Endothelial cell of umbilical vein (primary cell): ENCODE measurements at regions not wholly inside any gene's neighbourhood (a gene's known extent, or its start where the extent isn't known, plus 50 kb on each side); places are given as distances from the start of the nearest gene placed in this dataset.
"Not testable (repeated sequence)": the region's sequence is repeated elsewhere in the genome, so short reads cannot be mapped to it uniquely, and the experiment has no call there.

Source experiments
- BruUV-seq: library from RNA; stranded (reverse); fragments of 400-500 nt; replicated peaks from 2 replicates; lab custom pipeline; 2021; lab: Mats Ljungman, UMichigan
- CTCF ChIA-PET: fragments of 300-600, 350-600 bp; sonication (Branson Sonifier 250); formaldehyde crosslinking; loops from one replicate; lab custom pipeline; 2021; ENCODE audit warnings: antibody characterized with exemption, inconsistent platforms; lab: Charles Lee
- POLR2A ChIA-PET: fragments of 300-600, 350-600 bp; sonication (Branson Sonifier 250); formaldehyde crosslinking; loops from one replicate; lab custom pipeline; 2021; ENCODE audit warnings: antibody characterized with exemption, inconsistent platforms; lab: Charles Lee
- DNase-seq: peaks from one replicate; pipeline ENCODE4 v3.0.0-alpha.2; 2011; ENCODE audit warnings: low read depth, low spot score
- FAIRE-seq: peaks from 2 replicates; lab custom pipeline; 2011; peaks lifted over from hg19 to GRCh38; lab: Jason Lieb, UNC
- H2AFZ ChIP-seq: 2 replicates; pipeline ENCODE4 v1.6.0; 2012; ENCODE audit warnings: low read depth, low read length, control low read depth, inconsistent platforms
- H3K27ac ChIP-seq: 2 replicates; pipeline ENCODE4 v1.5.1; 2011; ENCODE audit warnings: low read depth, mild to moderate bottlenecking, control low read depth, low read length, moderate library complexity; ENCODE audit not compliant: insufficient read depth
- H3K27me3 ChIP-seq, 2 experiments: 2 replicates each; pipeline versions ENCODE4 v1.6.0 to v1.6.1; 2011; ENCODE audit warnings: low read length in 2 of 2, mixed read lengths in 1 of 2; ENCODE audit not compliant: control insufficient read depth in 2 of 2, insufficient read depth in 2 of 2
- H3K36me3 ChIP-seq, 2 experiments: 2 replicates in 1 of 2; 3 replicates in 1 of 2; pipeline ENCODE4 v1.5.1; 2011; ENCODE audit warnings: low read length in 2 of 2, mild to moderate bottlenecking in 1 of 2, moderate library complexity in 1 of 2; ENCODE audit not compliant: control insufficient read depth in 2 of 2, insufficient read depth in 2 of 2; ENCODE audit errors: extremely low read depth in 1 of 2
- H3K4me1 ChIP-seq: 3 replicates; pipeline ENCODE4 v1.5.1; 2011; ENCODE audit warnings: mild to moderate bottlenecking, low read length; ENCODE audit not compliant: control insufficient read depth, insufficient read depth; ENCODE audit errors: extremely low read depth
- H3K4me2 ChIP-seq: 2 replicates; pipeline ENCODE4 v1.6.1; 2011; ENCODE audit warnings: low read length, control low read depth, mixed read lengths; ENCODE audit not compliant: insufficient read depth
- H3K4me3 ChIP-seq, 3 experiments: fragments of 200-600 bp in 1 of 3; sonication (generic), shearing (Covaris generic) in 1 of 3; replicated peaks in 1 of 3; 2 replicates each; pipeline ENCODE4 v1.5.1; 2011 to 2016; ENCODE audit warnings: control low read depth in 3 of 3, low read length in 3 of 3, mild to moderate bottlenecking in 2 of 3, inconsistent platforms in 1 of 3, low read depth in 1 of 3, moderate library complexity in 1 of 3; ENCODE audit not compliant: insufficient read depth in 1 of 3
- H3K79me2 ChIP-seq: 2 replicates; pipeline ENCODE4 v1.6.0; 2012; ENCODE audit warnings: low read length, inconsistent platforms; ENCODE audit not compliant: control insufficient read depth, insufficient read depth
- H3K9ac ChIP-seq: replicated peaks from 2 replicates; pipeline ENCODE3; 2011; ENCODE audit warnings: low read length, control low read depth; ENCODE audit not compliant: insufficient read depth; ENCODE audit errors: extremely low read depth
- H3K9me1 ChIP-seq: replicated peaks from 3 replicates; pipeline ENCODE4 v1.6.0; 2011; ENCODE audit warnings: mild to moderate bottlenecking, low read length; ENCODE audit not compliant: control insufficient read depth, insufficient read depth; ENCODE audit errors: extremely low read depth
- H3K9me3 ChIP-seq: replicated peaks from 2 replicates; pipeline ENCODE4 v1.5.1; 2012; ENCODE audit warnings: low read length, inconsistent platforms; ENCODE audit not compliant: control insufficient read depth, insufficient read depth
- H4K20me1 ChIP-seq: replicated peaks from 2 replicates; pipeline ENCODE3; 2011; ENCODE audit warnings: mild to moderate bottlenecking, low read length; ENCODE audit not compliant: control insufficient read depth, insufficient read depth; ENCODE audit errors: extremely low read depth
- CTCF ChIP-seq, 2 donors: IDR thresholded peaks; 1 replicate in 1 of 2; 2 replicates in 1 of 2; pipeline ENCODE4 v1.5.1; 2011; ENCODE audit warnings: low read length in 2 of 2, mild to moderate bottlenecking in 2 of 2, moderate library complexity in 2 of 2, control low read depth in 1 of 2, inconsistent platforms in 1 of 2, low read depth in 1 of 2; ENCODE audit not compliant: insufficient read depth in 1 of 2; ENCODE audit errors: extremely low read depth in 1 of 2
- EZH2 ChIP-seq: IDR thresholded peaks from 2 replicates; pipeline ENCODE4 v1.6.1; 2012; ENCODE audit warnings: borderline replicate concordance, low read depth, mild to moderate bottlenecking, moderate library complexity, low read length, inconsistent platforms; ENCODE audit not compliant: severe bottlenecking
- FOS ChIP-seq: IDR thresholded peaks from 2 replicates; pipeline ENCODE4 v1.6.1; 2011; ENCODE audit warnings: mild to moderate bottlenecking, low read length, moderate library complexity, borderline replicate concordance; ENCODE audit not compliant: insufficient read depth
- GATA2 ChIP-seq: IDR thresholded peaks from 2 replicates; pipeline ENCODE4 v1.7.0; 2011; ENCODE audit warnings: low read depth, mild to moderate bottlenecking, moderate library complexity, mixed read lengths, low read length; ENCODE audit not compliant: insufficient read length, insufficient read depth
- JUN ChIP-seq: IDR thresholded peaks from 2 replicates; pipeline ENCODE4 v1.6.1; 2011; ENCODE audit warnings: borderline replicate concordance, low read depth; ENCODE audit not compliant: insufficient read length, insufficient read depth
- MAX ChIP-seq: IDR thresholded peaks from 2 replicates; pipeline ENCODE4 v1.6.1; 2011; ENCODE audit not compliant: insufficient read depth, insufficient read length
- MYC ChIP-seq: IDR thresholded peaks from one replicate; pipeline ENCODE4 v1.6.1; 2011; ENCODE audit warnings: mild to moderate bottlenecking, low read depth, low read length
- POLR2A ChIP-seq: IDR thresholded peaks from 2 replicates; pipeline ENCODE4 v1.6.1; 2012; ENCODE audit warnings: low read depth, mild to moderate bottlenecking, control low read depth, low read length
- POLR2AphosphoS5 ChIP-seq: IDR thresholded peaks from 2 replicates; pipeline ENCODE4 v1.6.1; 2012; ENCODE audit warnings: low read depth, mild to moderate bottlenecking, control low read depth, low read length, moderate library complexity; ENCODE audit not compliant: insufficient read depth
- dilution Hi-C: fragments of 300-500 bp; cut with MboI; formaldehyde crosslinking; loops from one replicate; pipeline ENCODE4 v1.15.0; 2019; ENCODE audit warnings: low sequenced_read_pairs; ENCODE audit not compliant: extremely low pct_ligation_motif_present
- intact Hi-C: fragments of 100-400 bp; cut with micrococcal nuclease; formaldehyde crosslinking; loops from one replicate; pipeline ENCODE4 v1.10.0; 2022

- CTCF ChIA-PET = no interaction called here
- H3K9me3 ChIP-seq = no peaks in the 10 kb centered on the region
- TF ChIP-seq MYC = no peak
- TF ChIP-seq CTCF (IDR thresholded peaks at IDR 0.05; ENCODE audit: extremely low read depth in 1 of 2, insufficient read depth in 1 of 2, low read depth in 1 of 2, low read length in 2 of 2) = no peak
- no peak for TF ChIP-seq FOS
- no peak for TF ChIP-seq JUN
- TF ChIP-seq POLR2AphosphoS5 = no peak
- TF ChIP-seq EZH2 = no peak
- TF ChIP-seq MAX = no peak
- no peak for TF ChIP-seq GATA2
- TF ChIP-seq POLR2A = no peak
- no peaks in the 10 kb centered on the region for H3K9me1 ChIP-seq
- POLR2A ChIA-PET = no interaction called here
- no peaks in the 10 kb centered on the region for H3K36me3 ChIP-seq
- intact Hi-C loops (no loop called here), dilution Hi-C loops (no loop called here)
- H3K27ac ChIP-seq = no peak overlapping the region
- DNase-seq (no peak), FAIRE-seq (no peak)
- H4K20me1 ChIP-seq = no peaks in the 10 kb centered on the region
- H2AFZ ChIP-seq = no peak overlapping the region
- no peaks in the 10 kb centered on the region for H3K4me1 ChIP-seq
- H3K4me3 ChIP-seq = no peak overlapping the region
- BruUV-seq = no TSS peak
- no peak overlapping the region for H3K9ac ChIP-seq
- no peaks in the 10 kb centered on the region for H3K27me3 ChIP-seq
- H3K4me2 ChIP-seq = no peak overlapping the region
- H3K79me2 ChIP-seq = no peaks in the 10 kb centered on the region
These were observed 853.8 kb upstream of the MIR17HG start for GRCh38 chr13:90493667-90494066.

- H3K4me2 ChIP-seq, H3K36me3 ChIP-seq, H3K27me3 ChIP-seq, H3K27ac ChIP-seq, H3K9me1 ChIP-seq, intact Hi-C loops, H3K79me2 ChIP-seq, BruUV-seq, CTCF ChIA-PET, FAIRE-seq, POLR2A ChIA-PET, DNase-seq, H3K9me3 ChIP-seq, H2AFZ ChIP-seq, H3K9ac ChIP-seq, dilution Hi-C loops, H3K4me1 ChIP-seq, H4K20me1 ChIP-seq, H3K4me3 ChIP-seq: not testable (repeated sequence)
These were observed 852.6 kb upstream of the MIR17HG start for GRCh38 chr13:90494849-90495248.
